NCI-H2196 treated with DMSO at 0.1 percent for 48 hours (cell line): ENCODE measurements at regions not wholly inside any gene's neighbourhood (a gene's known extent, or its start where the extent isn't known, plus 50 kb on each side); places are given as distances from the start of the nearest gene placed in this dataset.

Experiments
- DNase-seq: peaks from one replicate; lab custom pipeline; 2025; ENCODE audit not compliant: unreplicated experiment; lab: John Stamatoyannopoulos, UW

DNA sequence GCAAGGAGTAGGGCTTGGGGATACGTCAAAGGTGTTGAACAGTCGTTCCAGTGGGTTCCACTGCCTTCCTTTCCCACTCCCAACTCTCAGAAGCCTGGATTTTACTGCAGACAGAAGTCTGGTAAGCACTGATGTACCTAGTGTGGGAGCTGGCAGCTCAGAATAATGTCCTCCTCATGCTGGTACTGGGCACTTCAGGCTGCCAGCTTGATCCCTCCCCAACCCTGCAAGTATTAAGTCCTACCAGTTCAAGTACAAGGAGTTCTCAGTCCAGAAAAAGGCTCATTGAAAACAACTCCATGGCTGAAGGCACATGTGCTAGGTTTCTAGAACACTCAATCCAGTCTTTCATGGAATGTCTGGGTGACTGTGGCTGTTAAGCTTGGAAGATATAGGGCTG, 304.3 kb downstream of the NUAK1 start:
- no peak for DNase-seq

DNA sequence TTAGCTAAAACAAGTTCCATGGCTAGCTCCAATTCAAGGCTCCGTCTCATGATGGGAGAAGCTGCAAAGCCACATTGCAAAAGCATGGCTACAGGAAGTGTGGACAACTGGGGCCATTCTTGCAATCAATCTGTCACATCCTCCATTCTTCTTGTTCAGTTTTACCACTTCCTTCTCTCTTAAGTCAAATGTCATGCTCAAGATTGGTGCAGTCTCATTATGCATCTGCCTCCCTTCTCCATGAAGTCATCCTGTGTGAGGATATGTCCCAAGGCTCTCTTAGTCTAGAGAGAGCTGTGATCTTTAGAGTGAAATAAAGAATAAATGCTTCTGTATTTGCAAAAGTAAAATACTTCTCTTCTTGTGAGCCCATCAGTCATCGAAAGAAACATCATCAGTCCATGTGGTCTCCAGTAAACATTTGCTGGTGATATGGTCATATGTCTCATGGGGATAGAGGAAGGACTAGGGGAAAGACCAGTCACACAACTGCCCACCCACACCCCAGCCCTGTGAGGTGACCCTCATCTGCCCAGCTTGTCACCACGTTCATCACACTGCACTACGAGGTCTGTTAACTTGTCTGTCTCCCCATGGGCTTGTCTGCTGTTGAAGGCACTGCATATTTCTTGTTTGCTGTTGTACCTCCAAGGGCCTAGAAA, 303.0 kb downstream of the NUAK1 start:
- no peak for DNase-seq

DNA sequence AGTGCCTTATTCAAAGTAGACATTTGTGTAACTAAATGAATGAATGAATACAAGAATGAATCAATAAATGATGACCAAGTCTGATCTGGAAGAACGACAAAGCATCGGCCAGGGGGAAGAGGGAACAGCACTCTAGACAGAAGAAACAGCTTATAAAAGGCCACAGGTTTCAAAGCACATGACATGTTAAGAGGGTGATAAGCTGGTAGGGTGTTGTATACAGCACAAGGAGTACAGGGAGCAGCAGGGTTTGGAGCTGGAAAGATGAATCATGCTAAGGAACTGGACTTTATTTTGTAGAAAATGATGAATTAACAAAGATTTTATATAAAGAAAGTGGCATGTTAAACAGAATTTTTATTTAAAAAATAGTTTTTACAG, 302.5 kb downstream of the NUAK1 start:
- no peak for DNase-seq

DNA sequence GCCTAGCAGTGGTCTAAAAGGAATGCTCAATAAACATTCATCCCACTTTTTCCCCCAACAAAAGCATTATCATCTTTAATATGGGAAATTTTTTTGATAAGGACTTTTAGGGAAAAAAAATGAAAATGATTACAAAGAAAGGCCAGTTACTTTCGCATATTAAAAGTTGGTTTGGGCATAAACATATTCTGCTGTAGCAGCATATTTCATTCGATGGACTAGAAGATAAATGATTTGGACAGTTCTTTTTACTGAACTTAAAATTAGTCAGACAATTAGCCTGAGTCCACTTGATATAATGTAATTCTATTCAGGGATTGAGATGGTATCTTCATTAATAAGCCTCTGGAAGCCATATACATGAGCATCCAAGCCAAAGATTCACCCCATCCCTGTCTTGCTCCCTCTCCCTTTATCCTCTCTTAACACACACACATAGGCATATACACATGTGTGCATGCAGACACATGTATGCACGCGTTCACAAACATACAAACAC, 299.1 kb downstream of the NUAK1 start:
- DNase-seq, result no peak

DNA sequence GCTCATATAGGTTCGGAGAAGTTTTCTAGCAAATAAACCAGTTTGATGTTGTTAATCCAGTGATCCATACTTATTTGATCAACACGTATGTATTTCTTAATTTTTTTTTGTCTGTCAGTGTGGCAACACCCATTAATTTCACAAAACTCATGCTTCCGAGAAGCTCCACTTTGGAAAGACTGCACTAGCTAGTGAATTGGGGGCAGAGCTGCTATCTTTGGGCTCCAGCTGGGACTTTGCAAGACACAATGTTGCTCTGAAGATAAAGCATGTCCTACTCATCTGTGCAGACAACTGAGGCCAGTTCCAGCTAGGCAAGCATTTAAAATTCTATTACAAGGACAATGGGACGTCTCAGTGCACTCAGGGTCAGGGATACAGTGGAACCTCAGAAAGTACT, 298.4 kb downstream of the NUAK1 start:
- DNase-seq, result no peak

DNA sequence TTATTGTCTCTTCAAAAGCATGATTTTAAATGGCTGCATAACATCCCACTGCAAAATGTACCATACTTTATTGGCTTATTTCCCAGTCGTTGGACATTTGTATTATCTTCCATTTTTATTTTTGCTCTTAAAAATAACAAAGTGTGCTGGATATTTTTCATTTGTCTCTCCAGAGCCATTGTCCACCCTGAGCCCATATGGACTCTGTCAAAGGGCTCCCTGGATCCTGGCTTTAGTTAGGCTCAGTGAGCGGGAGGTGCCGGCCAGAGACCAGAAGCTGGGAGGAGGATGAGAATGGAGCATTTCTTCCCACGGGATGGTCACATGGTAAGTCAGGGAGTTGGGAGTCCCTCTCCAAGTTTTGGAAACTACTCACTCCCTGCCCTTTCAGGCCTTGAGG, 296.9 kb downstream of the NUAK1 start:
- DNase-seq, result no peak

DNA sequence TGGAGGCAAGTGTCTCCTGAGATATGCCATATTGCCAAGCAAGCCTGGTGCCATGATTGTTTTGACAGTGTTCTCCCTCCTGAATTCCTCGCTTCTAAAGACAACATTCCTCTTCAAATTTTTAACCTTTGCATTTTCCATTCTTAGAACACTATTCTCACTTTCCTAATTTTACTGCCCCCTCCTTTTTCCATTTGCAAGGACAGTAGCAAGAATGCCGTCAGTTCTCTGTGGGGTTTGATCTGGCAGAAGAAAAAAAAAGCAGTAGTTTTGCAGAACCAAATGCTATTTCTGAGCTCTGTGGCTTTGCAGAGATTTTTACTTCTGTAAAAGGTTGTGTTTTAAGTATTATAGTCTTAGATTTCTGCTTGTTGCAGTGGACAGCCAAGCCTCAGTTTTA, 295.2 kb downstream of the NUAK1 start:
- DNase-seq, result no peak

DNA sequence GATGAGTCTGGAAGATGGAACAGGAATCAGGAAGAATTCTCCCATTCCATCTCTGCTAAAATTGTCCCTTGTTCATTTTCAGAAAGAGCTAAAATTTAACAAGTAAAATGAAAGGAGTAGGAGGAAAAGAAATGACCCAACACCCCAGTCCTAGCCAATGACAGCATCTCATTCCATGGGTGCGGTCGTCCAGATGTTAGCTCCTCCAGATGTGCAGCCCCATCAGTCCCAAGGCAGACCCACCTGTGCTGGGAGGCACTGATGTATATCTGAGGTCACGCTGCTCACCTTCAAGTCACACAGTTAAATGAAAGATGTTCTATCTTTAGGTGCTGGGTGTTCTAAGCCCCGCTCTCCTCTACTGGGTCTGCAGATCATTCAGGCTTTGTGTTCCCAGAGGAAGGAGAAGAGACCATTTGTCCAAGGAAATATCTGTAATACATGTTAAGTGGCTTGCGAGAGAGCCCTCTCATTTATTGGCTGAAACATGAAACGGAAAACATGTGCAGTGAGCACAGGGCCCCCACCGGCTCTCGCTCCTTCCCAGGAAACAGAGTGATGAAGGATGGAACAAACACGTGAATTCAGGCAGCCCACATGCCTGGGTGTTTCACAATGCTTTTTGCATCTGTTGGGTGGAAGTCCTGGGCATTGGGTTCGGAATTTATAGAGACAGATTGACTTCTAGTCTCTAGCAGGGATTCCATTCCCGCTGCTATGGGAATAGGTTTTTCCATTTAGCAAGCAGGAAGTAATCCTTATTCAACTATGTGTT, 294.6 kb downstream of the NUAK1 start:
- no peak for DNase-seq

DNA sequence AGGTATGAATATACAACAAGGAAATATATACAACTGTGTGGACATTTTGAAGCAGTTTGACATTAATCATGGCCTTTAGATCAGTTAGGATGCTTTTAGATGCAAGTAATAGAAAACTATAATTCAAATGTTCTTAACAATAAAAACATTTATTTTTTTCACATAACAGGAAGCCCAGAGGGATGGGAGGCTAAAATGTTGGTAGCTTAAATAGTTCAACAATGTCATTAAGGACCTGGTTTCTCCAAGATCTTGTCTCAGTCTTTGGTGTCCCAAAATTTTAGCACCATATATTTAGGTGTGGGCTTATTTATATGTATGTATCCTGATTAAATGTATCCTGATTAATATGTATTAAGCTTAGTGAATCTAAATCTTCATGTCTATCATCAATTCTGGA, 292.4 kb downstream of the NUAK1 start:
- DNase-seq, result no peak

DNA sequence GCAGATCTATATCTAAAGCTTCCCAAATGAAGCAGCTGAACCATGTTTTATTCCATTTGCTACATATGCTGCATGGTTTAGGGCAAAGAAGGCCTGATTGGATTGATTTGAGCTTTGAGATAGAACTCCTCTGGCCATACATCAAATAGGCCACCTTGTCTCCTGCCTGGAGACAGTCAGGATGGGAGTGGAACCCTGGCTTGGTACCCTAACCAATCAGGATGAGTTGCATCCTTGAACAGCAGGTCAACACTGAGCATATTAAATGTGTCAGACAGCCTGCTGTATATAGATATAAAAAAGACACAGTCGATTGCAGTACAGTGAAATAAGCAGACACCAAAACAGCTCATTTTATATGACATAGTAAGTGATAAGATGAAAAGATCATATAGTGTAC, 291.7 kb downstream of the NUAK1 start:
- no peak for DNase-seq

DNA sequence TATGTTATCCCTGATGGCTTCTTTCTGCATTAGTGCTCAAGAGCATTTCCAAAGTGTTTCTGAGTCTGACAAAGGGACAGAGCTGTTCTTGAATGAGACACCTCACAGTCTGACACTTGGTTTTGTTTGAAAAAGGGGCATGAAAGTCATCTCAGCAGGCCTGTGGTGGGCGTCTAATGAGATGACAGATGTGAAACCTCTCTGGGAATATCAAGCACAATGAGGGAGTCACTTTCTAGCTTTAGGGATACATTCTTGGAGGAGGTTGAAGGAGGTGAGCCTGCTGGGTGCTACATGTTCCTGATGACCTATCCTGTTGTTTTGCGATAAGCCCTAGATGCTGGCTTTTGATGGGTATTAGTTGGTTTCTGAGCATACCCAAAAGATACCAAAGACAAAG, 290.5 kb downstream of the NUAK1 start:
- no peak for DNase-seq

DNA sequence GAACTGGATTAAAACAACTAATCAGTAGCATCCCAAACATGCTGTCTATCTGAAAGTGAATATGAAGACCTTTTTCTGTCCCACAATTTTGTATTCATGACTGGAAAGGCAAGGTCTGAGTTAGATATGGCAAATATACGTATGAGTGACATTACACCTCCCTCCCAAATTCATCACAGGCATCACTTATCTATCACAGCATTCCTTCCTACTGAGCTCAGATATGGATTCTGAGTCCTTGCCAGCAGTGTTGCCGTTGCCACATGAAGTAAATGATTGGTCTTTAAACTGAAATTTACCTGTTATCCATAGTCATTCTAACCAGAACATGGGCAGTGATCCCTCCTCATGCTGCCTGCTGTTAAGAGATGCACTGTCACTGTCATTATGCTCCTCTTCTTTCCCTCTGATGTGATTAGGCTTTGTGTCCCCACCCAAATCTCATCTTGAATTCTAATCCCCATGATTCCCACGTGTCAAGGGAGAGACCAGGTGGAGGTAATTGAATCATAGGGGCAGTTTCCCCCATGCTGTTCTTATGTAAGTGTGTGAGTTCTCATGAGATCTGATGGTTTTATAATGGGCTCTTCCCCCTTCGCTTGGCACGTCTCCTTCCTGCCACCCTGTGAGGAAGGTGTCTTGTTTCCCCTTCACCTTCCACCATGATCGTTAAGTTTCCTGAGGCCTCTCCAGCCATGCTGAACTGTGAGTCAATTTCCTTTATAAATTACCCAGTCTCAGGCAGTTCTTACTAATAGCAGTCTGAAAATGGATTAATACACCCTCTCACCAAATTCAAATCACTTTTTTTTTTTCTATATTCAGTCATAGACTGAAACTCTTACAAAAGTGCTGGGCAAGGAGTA, 288.4 kb downstream of the NUAK1 start:
- no peak for DNase-seq

DNA sequence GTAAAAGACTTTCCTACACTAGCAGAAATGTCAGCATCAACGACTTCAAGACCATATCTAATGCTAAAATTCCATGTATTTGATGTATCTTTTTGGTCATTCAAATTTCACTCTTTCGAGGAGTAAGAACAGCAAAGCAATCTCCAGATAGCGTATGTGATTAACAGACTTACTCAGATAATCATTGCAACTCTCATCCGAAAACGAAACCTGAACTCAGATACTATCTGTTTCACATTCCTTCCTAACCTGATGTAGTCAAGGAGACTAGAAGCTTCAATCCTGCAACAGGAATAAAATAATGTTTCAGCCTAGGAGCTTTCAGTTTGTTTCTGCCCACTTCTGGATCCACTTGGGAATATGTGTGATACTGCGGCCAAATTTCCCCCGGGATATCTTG, 286.3 kb downstream of the NUAK1 start:
- no peak for DNase-seq

DNA sequence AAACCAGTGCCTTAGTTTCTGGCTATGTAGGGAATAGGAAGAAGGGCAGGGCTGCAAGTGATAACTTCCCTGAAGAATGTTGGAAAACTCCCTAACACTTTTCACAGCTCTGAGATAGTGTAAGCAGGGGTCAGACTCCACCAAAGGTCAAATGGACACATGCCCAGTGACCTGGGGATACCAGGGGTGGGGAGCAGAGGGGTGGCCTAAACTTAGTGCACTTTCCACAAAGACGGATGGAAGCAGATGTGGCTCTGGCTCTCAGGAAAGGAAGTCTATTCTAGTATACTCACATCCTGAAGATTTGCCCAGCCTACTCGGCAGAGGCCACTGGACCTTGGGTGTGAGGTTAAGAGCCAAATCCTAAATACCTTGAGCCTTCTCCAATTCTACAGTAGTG, 285.8 kb downstream of the NUAK1 start:
- DNase-seq, result no peak

DNA sequence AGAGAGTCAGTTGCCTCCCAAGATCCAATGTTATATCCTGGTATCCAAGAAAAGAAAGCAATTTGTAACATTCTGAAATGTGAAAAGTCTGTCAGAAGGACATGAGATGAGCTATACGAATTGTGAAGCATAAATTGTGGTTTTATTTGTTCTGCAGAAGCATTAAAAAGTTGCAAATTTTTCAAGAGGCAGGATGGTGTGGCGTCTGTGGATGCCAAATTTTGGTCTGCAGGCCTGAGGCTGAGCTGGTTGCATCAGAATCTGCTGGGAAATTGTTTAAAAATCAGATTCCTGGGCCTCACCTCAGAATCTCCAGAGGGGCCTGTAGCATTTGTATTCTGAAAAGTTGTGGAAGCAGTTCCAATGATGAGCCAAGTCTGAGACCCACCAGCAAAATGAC, 284.7 kb downstream of the NUAK1 start:
- DNase-seq, result no peak

DNA sequence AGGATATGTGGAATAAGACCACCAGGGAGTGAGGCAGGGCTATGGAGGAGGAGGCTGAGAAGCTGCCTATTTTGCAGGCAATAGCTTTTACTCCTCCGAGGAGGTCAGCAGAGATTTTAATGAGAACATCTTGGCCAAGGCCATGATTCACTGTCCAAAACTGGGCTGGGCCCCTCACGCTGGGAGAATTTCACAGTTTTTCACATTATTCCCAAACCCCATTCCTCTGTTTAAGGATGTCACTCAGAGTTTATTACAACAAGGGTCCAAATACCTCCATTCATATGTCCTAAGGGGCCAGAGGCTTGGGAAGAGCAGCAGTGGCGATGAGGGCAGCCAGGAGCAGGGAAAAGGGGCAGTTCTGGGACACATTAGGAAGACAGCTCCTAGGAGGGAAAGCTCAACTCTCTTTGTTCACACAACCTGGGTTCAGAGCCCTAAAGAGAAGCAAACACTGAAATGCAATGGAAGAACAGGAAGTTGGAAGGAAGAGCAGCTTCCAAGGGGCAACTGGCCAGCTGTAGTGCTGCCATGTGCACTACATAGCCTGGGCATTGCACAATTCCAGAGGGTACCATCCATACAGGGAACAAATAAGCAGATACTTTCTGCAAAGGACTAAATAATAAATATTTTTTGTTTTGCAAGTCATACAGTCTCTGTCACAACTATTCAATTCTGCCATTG, 283.2 kb downstream of the NUAK1 start:
- DNase-seq, result no peak

DNA sequence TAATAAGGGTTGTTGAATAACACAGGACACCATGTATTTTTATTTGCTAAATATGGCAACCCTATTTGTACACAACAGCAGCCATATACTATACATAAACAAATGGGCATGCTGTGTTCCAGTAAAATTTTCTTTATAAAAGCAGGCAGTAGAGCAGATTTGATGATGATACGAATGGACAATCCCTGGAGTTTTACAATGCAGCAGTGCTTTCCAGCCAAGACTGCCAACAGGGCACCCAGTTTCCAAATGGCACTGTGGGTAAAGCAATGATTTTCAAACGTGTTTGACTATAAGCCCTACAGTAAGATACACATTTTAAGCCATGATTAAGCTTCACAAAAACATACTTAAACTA, 282.7 kb downstream of the NUAK1 start:
- DNase-seq, result no peak

DNA sequence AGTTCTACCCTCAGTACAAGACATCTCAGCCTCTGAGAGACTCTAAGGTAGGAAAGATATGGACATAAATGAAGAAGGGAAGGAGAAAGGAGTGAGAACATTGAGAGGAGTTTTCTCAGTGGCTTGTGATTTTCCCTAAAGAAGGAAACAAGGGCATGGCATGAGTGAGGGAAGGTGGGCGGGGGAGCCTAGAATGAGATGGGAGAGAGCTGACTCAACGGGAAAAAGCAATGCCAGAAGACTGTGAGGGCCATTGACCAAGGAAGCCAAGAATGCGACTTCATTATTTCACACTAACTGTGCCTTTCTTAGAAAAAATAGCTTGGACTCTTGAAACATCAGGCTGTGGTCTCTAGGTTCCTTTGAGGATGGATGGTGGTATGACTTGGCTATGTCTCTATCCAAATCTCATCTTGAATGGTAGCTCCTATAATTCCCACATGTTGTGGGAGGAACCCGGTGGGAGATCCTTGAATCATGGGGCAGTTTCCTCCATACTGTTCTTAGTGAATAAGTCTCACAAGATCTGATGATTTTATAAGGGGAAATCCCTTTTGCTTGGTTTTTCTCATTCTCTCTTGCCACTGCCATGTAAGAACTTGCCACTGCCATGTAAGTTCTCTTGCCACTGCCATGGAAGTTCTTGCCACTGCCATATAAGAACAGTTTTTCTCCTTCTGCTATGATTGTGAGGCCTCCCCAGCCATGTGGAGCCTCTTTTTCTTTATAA, 279.6 kb downstream of the NUAK1 start:
- no peak for DNase-seq

DNA sequence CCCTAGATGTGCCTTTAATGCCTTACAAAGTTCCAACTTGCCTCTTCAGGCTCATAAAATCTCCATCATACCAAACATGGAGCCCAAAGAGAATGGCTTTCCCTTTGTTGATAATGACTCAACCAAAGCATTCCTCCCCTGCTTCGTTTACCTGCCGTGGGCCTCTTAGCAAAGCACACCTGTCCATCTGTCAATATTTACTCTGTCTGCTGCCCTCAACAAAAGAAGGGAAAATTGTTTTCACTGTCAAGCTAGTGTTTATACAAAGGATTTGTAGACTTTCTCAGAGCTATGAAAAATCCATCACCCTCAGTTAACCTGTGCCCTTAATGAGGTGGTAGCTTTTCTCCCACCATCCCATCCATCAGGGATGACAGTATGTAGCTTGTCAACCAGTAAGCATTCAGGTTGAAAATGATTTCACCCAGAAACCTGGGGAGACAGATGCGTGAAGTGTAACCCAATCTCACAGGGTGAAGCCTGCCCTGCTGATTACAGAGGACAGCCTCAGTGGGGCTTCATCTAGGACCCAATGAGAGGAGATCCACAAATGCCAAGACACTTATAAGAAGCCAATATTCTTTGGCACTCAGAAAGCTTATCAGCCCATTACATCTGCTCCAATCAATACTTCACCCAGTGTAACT, 278.1 kb downstream of the NUAK1 start:
- peak; percentile 91 for DNase-seq

DNA sequence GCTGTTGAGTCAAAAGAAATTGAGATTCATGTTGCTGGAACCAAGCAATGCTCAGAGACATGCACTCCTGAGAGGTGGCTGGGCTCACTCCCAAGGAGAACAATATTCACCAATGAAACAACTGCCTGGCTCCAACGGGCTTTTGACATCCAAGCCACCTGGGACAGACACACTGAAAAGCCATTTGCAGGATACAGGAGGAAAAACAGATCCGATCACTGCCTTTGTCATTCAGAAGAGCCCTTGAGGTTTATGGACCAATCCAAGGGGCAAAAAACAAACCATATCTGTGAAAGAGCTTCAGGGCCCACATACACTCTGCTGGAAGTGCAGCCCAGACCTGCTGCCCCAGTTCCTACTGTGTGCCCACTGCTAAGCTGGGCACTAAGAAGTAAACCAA, 277.5 kb downstream of the NUAK1 start:
- DNase-seq, result peak; percentile 73
